ENCODE measurements at regions not wholly inside any gene's neighbourhood (a gene's known extent, or its start where the extent isn't known, plus 50 kb on each side); places are given as distances from the start of the nearest gene placed in this dataset.

DNA sequence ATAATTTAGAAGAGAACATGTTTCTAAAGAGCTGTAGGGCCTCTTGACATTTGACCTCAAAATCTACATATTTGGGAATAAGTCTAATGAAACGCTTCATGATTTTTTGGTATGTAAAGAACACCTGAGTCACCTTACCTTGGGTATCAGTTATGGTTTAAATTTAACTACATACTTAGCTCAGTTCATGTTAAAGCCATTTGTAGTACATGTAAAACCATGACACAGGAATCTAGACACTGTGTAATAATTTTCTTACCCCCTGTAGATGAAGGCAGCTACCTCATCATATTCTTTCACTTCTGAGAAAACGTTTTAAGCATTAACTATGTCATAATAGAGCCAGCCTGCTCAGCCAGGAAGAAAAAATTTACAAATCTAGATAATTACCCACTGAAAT, 105.8 kb upstream of the CPNE8 start:
- TF ChIP-seq EZH2 (IDR thresholded peaks at IDR 0.05; ENCODE audit: borderline replicate concordance, low read depth, low read length, poor library complexity, severe bottlenecking), result no peak
- TF ChIP-seq, protein P1, sequence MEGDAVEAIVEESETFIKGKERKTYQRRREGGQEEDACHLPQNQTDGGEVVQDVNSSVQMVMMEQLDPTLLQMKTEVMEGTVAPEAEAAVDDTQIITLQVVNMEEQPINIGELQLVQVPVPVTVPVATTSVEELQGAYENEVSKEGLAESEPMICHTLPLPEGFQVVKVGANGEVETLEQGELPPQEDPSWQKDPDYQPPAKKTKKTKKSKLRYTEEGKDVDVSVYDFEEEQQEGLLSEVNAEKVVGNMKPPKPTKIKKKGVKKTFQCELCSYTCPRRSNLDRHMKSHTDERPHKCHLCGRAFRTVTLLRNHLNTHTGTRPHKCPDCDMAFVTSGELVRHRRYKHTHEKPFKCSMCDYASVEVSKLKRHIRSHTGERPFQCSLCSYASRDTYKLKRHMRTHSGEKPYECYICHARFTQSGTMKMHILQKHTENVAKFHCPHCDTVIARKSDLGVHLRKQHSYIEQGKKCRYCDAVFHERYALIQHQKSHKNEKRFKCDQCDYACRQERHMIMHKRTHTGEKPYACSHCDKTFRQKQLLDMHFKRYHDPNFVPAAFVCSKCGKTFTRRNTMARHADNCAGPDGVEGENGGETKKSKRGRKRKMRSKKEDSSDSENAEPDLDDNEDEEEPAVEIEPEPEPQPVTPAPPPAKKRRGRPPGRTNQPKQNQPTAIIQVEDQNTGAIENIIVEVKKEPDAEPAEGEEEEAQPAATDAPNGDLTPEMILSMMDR (conservative IDR thresholded peaks at IDR 0.05; ENCODE audit: low read depth, low read length), result no peak
